ENCODE measurements at regions not wholly inside any gene's neighbourhood (a gene's known extent, or its start where the extent isn't known, plus 50 kb on each side); places are given as distances from the start of the nearest gene placed in this dataset.
"Not testable (repeated sequence)": the region's sequence is repeated elsewhere in the genome, so short reads cannot be mapped to it uniquely, and the experiment has no call there.

DNA sequence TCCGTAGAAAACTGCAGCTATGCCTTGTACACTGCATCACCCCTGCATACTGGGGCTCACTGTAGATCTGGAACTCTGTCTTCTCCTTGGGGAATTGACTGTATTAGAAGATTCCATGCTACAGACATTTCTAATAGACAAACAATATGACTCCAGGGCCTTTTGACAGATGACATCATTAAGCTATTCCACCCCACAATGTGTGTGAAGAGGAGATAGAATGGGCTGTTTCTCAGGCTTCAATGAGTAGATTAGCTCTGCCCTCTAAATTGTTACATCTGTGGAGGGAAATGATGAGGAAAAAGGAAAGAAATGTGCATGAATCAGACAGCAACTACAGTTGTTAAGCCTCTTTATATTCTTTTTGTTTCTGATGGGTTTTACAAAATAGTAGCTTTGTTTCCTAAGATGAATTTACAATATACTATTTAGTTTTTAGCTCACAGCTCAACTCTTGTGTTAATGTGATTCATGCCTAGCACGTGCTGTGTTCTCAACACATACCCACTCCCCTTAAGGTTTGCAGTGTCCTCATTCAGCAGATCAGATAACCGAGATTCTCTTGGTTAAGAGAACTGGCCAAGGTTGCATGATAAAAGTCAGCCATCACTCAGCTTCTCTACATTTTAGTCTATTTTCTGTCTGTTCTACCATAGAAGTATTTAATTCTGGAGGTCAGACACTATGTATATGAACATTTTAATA, 281.6 kb upstream of the NBPF12 start:
- H3K4me1 Mint-ChIP-seq; H3K27ac Mint-ChIP-seq (ENCODE audit: unreplicated experiment); H3K27me3 Mint-ChIP-seq (ENCODE audit: low read depth); H3K4me3 Mint-ChIP-seq; H3K9me3 Mint-ChIP-seq; DNase-seq (ENCODE audit: low read depth, low spot score); H3K36me3 Mint-ChIP-seq (ENCODE audit: low read depth): not testable (repeated sequence)

DNA sequence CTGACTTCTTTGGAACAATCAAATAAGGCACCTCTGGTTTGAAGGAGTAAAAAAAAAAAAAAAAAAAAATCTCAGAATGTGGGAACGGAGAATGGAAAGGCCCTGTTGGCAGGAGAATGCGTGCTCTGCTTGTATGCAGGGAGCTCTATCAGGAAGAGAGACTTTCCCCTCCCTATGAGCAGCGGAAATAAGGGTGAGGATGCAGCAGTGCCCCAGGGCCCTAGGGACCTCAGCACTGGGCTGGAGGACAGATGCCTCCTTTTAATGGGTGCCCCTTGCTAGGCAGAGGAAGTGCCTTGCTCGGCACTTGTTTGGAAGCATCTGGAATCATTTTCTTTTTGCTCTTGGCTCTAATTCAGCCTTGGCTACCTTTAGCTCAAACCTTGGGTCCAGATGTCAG, 283.4 kb upstream of the NBPF12 start:
- H3K27ac Mint-ChIP-seq (ENCODE audit: unreplicated experiment); H3K27me3 Mint-ChIP-seq (ENCODE audit: low read depth); H3K4me3 Mint-ChIP-seq; H3K4me1 Mint-ChIP-seq; DNase-seq (ENCODE audit: low read depth, low spot score); H3K9me3 Mint-ChIP-seq; H3K36me3 Mint-ChIP-seq (ENCODE audit: low read depth): not testable (repeated sequence)

DNA sequence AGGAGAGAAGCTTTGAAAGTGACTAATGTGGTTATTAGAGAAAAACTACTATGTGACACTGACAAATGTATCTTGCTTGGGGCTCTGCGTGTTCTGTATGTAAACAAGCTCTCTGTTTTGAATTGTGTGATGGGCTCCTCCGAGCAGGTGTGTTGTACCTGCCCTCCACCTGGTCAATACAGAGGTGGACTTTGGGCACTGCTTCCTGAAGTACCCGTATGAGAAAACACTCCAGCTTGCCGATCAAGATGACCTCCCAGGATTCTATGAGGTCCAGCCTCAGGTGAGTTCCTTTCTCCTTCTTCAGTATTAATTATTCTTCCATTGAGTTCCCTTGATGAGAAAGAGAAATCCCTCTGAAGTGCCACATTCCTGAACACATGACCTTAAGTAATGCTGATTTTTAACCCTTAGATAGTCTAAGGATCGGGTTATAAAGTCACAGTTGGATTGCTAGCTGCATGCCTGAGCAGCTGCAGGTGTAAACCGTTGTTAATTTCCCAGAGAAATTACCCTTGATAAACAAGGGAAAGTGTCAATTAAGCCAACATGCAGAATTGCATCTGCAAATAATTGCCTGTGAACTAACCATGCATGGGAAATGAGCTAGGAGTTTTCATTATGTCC, 292.0 kb upstream of the NBPF12 start:
- H3K27ac Mint-ChIP-seq (ENCODE audit: unreplicated experiment); H3K4me1 Mint-ChIP-seq; H3K9me3 Mint-ChIP-seq; H3K36me3 Mint-ChIP-seq (ENCODE audit: low read depth); DNase-seq (ENCODE audit: low read depth, low spot score); H3K27me3 Mint-ChIP-seq (ENCODE audit: low read depth); H3K4me3 Mint-ChIP-seq: not testable (repeated sequence)

DNA sequence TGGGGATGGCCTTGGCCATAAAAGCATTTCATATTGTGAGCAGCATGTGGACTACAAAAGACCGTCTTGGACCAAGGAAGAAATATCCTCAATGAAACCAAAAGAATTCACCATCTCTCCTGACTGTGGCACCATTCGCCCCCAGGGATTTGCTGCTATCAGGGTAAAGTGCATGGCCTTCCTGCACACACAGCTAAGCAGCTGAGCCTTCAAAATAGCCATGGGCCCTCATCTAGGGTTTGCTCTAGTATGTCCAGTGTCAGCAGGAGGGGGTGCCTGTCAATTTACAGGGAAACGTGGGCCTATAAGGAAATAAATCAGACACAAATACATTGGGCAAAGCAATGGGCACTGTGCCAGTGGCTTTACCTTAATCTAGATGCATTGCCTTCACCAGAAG, 296.6 kb upstream of the NBPF12 start:
- not testable (repeated sequence) for H3K4me1 Mint-ChIP-seq; H3K27ac Mint-ChIP-seq (ENCODE audit: unreplicated experiment); H3K36me3 Mint-ChIP-seq (ENCODE audit: low read depth); DNase-seq (ENCODE audit: low read depth, low spot score); H3K9me3 Mint-ChIP-seq; H3K27me3 Mint-ChIP-seq (ENCODE audit: low read depth); H3K4me3 Mint-ChIP-seq

- H3K9me3 Mint-ChIP-seq; H3K36me3 Mint-ChIP-seq (ENCODE audit: low read depth); DNase-seq (ENCODE audit: low read depth, low spot score); H3K27ac Mint-ChIP-seq (ENCODE audit: unreplicated experiment); H3K4me1 Mint-ChIP-seq; H3K27me3 Mint-ChIP-seq (ENCODE audit: low read depth); H3K4me3 Mint-ChIP-seq: not testable (repeated sequence)
These were observed 297.5 kb upstream of the NBPF12 start for GRCh38 chr1:146640671-146641070.

DNA sequence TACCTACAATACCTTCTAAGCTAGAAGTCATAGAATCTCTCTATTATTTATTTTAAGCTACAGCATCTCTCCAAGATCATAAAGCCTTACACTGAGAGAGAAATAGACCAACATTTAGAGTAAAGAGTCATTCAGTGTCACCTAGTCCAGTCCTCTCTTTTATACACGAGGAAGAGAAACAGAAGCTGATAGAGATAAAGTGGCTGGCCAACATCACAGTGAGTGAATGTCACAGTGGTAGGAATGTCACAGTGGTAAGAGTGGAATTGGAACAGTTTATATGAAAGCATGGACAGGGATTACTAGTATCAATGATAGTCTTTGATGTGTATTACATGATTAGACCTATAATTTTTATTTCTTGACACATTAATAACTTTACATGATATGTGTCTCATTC, 307.8 kb upstream of the NBPF12 start:
- not testable (repeated sequence) for H3K9me3 Mint-ChIP-seq; H3K27ac Mint-ChIP-seq (ENCODE audit: unreplicated experiment); H3K36me3 Mint-ChIP-seq (ENCODE audit: low read depth); H3K4me1 Mint-ChIP-seq; H3K27me3 Mint-ChIP-seq (ENCODE audit: low read depth); DNase-seq (ENCODE audit: low read depth, low spot score); H3K4me3 Mint-ChIP-seq

- DNase-seq (ENCODE audit: low read depth, low spot score); H3K36me3 Mint-ChIP-seq (ENCODE audit: low read depth); H3K4me1 Mint-ChIP-seq; H3K9me3 Mint-ChIP-seq; H3K27me3 Mint-ChIP-seq (ENCODE audit: low read depth); H3K27ac Mint-ChIP-seq (ENCODE audit: unreplicated experiment); H3K4me3 Mint-ChIP-seq: not testable (repeated sequence)
These were observed 319.5 kb upstream of the NBPF12 start for GRCh38 chr1:146618582-146618981.

GRCh38 chr1:146604681-146605080, 333.4 kb upstream of the NBPF12 start:
- H3K27ac Mint-ChIP-seq (ENCODE audit: unreplicated experiment): not testable (repeated sequence)

DNA sequence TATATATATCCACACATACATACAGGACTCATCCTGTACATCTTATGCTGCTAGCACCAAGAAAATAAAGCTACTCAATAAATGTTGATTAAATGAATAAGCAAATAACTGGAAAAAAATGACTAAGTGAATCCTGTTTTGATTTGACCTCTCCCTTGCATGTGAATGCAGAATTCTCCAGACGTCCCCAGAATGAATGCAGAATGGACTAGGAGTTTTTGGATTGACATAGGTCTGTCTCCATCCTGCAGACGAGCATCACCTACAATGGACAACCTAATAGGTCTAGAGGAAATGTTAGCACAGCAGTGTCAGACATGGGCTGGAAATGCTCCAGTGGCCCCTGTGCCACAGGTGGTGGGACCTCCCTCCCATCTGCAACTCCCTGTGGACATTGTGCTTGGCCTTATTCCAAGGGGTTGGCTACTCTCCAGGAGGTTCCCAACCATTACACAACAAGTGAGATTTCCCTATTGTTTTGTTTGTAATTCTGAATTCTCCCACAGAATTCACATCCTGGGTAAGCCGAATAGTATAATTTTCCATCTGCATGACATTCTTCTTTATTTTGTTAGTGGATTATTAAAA, 337.3 kb upstream of the NBPF12 start:
- DNase-seq (ENCODE audit: low read depth, low spot score); H3K9me3 Mint-ChIP-seq; H3K27ac Mint-ChIP-seq (ENCODE audit: unreplicated experiment); H3K27me3 Mint-ChIP-seq (ENCODE audit: low read depth); H3K4me3 Mint-ChIP-seq; H3K4me1 Mint-ChIP-seq; H3K36me3 Mint-ChIP-seq (ENCODE audit: low read depth): not testable (repeated sequence)

More at GRCh38 chr1:146604681-146605080, 333.4 kb upstream of the NBPF12 start:
- H3K9me3 Mint-ChIP-seq; DNase-seq (ENCODE audit: low read depth, low spot score); H3K36me3 Mint-ChIP-seq (ENCODE audit: low read depth); H3K4me1 Mint-ChIP-seq; H3K27me3 Mint-ChIP-seq (ENCODE audit: low read depth); H3K4me3 Mint-ChIP-seq: not testable (repeated sequence)

DNA sequence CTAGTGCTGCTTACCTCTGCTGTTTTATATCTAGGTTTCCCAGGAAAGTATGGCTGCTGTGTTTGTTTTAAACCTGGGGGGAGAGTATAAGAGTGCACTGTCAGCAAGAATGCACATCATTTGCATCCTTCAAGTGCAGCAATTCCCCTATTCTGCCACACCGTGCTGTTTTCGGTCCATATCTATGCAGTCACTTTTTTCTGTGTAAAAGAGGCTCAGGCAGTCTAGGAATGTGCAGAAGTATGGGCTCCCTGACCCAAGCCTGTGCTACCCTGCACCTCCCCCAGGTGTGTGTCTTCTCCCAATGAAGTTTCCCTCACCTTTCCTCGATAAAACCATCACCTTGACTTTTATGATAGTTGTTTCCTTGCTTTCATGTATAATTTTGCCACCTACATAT, 338.2 kb upstream of the NBPF12 start:
- not testable (repeated sequence) for H3K4me3 Mint-ChIP-seq; H3K4me1 Mint-ChIP-seq; H3K36me3 Mint-ChIP-seq (ENCODE audit: low read depth)

DNA sequence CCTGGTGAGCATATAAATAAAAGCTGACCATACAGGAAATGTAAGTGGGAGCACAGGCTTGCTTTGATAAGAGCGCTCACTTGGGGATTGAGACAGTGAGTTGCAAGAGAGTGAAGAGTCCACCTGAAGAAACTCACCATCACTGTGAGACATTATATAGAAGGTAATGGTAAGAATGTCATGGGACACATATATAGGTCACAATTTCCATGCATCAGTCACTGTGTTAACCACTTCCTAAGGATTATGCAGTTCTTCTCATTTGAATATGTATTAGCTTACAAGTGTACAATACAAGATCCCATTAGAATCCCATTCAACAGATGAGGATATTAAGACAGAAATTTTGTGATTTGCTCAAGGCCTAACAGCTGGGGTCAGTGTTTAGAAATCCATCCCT, 352.4 kb upstream of the NOTCH2NLA start:
- not testable (repeated sequence) for H3K27me3 Mint-ChIP-seq (ENCODE audit: low read depth); H3K36me3 Mint-ChIP-seq (ENCODE audit: low read depth); H3K9me3 Mint-ChIP-seq; H3K4me1 Mint-ChIP-seq; H3K4me3 Mint-ChIP-seq; H3K27ac Mint-ChIP-seq (ENCODE audit: unreplicated experiment); DNase-seq (ENCODE audit: low read depth, low spot score)

More for the DNA sequence above, 338.2 kb upstream of the NBPF12 start:
- not testable (repeated sequence) for DNase-seq (ENCODE audit: low read depth, low spot score); H3K27ac Mint-ChIP-seq (ENCODE audit: unreplicated experiment); H3K27me3 Mint-ChIP-seq (ENCODE audit: low read depth); H3K9me3 Mint-ChIP-seq

DNA sequence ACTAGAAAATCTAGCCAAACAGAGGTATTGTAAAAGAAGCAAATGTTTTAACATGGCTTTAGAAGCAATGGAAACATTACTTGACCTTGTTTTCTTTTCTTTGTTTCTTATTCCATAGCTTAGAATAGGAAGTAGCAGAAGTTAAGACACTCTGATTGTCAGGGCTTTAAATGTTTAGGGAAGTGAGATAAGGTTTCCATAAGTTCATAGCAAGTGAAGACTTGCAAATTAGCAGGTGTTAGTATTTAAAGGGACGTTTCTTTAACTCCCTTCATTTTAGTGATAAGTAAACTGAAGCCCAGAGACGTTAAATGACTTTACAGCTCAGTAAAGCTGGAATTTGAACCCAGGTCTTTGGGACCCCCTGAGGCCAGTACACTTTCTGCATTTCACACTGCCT, 338.7 kb upstream of the NOTCH2NLA start:
- not testable (repeated sequence) for H3K27me3 Mint-ChIP-seq (ENCODE audit: low read depth); H3K27ac Mint-ChIP-seq (ENCODE audit: unreplicated experiment); H3K4me1 Mint-ChIP-seq; DNase-seq (ENCODE audit: low read depth, low spot score); H3K36me3 Mint-ChIP-seq (ENCODE audit: low read depth); H3K9me3 Mint-ChIP-seq; H3K4me3 Mint-ChIP-seq

- not testable (repeated sequence) for H3K27me3 Mint-ChIP-seq (ENCODE audit: low read depth); H3K36me3 Mint-ChIP-seq (ENCODE audit: low read depth); H3K9me3 Mint-ChIP-seq; DNase-seq (ENCODE audit: low read depth, low spot score); H3K4me1 Mint-ChIP-seq; H3K27ac Mint-ChIP-seq (ENCODE audit: unreplicated experiment); H3K4me3 Mint-ChIP-seq
These were observed 329.2 kb upstream of the NOTCH2NLA start for GRCh38 chr1:146558032-146558431.

- H3K4me3 Mint-ChIP-seq; H3K27ac Mint-ChIP-seq (ENCODE audit: unreplicated experiment); H3K9me3 Mint-ChIP-seq; H3K27me3 Mint-ChIP-seq (ENCODE audit: low read depth); H3K4me1 Mint-ChIP-seq; DNase-seq (ENCODE audit: low read depth, low spot score); H3K36me3 Mint-ChIP-seq (ENCODE audit: low read depth): not testable (repeated sequence)
These were observed 327.6 kb upstream of the NOTCH2NLA start for GRCh38 chr1:146556405-146556804.
